Gastroesophageal sphincter (tissue), 3 donors: ENCODE measurements at regions not wholly inside any gene's neighbourhood (a gene's known extent, or its start where the extent isn't known, plus 50 kb on each side); places are given as distances from the start of the nearest gene placed in this dataset.

Experiments
- CTCF ChIP-seq, 4 experiments: fragments of 200-600 bp in 2 of 4; fragments of 450-650 bp in 2 of 4; sonication (generic) in 1 of 4; IDR thresholded peaks; one replicate each; pipeline ENCODE4 v1.5.1; 2017 to 2019; ENCODE audit warnings: antibody characterized with exemption in 4 of 4, mild to moderate bottlenecking in 2 of 4, moderate library complexity in 2 of 4
- EP300 ChIP-seq: sonication (generic); formaldehyde crosslinking; IDR thresholded peaks from one replicate; pipeline ENCODE4 v1.6.1; 2017; ENCODE audit warnings: antibody characterized with exemption, mild to moderate bottlenecking
- POLR2A ChIP-seq, 2 donors: fragments of 450-650 bp; IDR thresholded peaks; one replicate each; pipeline ENCODE4 v1.6.1; 2017; ENCODE audit warnings: antibody characterized with exemption in 2 of 2, mild to moderate bottlenecking in 2 of 2, moderate library complexity in 1 of 2
- POLR2AphosphoS5 ChIP-seq: sonication (generic); formaldehyde crosslinking; IDR thresholded peaks from one replicate; pipeline ENCODE4 v1.6.1; 2017; ENCODE audit warnings: antibody characterized with exemption

- TF ChIP-seq CTCF (IDR thresholded peaks at IDR 0.05) (no peak), POLR2A (IDR thresholded peaks at IDR 0.05) (no peak), POLR2AphosphoS5 (no peak), EP300 (no peak)
Measured at GRCh38 chrX:8036914-8037313, 109.7 kb upstream of the PNPLA4 start.
